ENCODE measurements at regions not wholly inside any gene's neighbourhood (a gene's known extent, or its start where the extent isn't known, plus 50 kb on each side); places are given as distances from the start of the nearest gene placed in this dataset.

DNA sequence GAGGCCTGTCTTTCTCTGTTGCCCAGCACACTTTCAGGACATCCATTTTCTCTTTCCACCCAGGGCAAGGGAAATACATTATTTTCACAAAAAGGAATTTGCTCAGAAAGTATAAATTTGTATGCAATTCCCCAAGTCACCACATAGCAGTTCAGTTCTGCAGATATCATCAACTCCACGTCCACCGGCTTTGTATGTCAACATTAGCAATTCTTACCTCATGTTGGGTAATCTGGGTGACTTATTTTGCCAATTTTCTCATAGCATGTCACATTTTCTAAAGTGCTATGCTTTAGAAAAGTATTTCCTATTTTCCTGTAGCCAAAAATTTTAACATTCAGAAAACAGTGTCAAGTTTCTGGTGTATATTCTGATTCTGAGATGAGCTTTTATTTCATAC is 501.8 kb downstream of the EFNB2 start:
- TF ChIP-seq EGR1 (IDR thresholded peaks at IDR 0.05) (no peak), TAF1 (IDR thresholded peaks at IDR 0.05; ENCODE audit: low read depth) (no peak), TEAD4 (IDR thresholded peaks at IDR 0.05) (no peak), CEBPB (IDR thresholded peaks at IDR 0.05) (no peak), FOXM1 (IDR thresholded peaks at IDR 0.05; ENCODE audit: borderline replicate concordance, low read depth) (no peak)
- TF ChIP-seq, protein P1, sequence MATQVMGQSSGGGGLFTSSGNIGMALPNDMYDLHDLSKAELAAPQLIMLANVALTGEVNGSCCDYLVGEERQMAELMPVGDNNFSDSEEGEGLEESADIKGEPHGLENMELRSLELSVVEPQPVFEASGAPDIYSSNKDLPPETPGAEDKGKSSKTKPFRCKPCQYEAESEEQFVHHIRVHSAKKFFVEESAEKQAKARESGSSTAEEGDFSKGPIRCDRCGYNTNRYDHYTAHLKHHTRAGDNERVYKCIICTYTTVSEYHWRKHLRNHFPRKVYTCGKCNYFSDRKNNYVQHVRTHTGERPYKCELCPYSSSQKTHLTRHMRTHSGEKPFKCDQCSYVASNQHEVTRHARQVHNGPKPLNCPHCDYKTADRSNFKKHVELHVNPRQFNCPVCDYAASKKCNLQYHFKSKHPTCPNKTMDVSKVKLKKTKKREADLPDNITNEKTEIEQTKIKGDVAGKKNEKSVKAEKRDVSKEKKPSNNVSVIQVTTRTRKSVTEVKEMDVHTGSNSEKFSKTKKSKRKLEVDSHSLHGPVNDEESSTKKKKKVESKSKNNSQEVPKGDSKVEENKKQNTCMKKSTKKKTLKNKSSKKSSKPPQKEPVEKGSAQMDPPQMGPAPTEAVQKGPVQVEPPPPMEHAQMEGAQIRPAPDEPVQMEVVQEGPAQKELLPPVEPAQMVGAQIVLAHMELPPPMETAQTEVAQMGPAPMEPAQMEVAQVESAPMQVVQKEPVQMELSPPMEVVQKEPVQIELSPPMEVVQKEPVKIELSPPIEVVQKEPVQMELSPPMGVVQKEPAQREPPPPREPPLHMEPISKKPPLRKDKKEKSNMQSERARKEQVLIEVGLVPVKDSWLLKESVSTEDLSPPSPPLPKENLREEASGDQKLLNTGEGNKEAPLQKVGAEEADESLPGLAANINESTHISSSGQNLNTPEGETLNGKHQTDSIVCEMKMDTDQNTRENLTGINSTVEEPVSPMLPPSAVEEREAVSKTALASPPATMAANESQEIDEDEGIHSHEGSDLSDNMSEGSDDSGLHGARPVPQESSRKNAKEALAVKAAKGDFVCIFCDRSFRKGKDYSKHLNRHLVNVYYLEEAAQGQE (IDR thresholded peaks at IDR 0.05; ENCODE audit: low read depth), result no peak
- TF ChIP-seq, protein P2, sequence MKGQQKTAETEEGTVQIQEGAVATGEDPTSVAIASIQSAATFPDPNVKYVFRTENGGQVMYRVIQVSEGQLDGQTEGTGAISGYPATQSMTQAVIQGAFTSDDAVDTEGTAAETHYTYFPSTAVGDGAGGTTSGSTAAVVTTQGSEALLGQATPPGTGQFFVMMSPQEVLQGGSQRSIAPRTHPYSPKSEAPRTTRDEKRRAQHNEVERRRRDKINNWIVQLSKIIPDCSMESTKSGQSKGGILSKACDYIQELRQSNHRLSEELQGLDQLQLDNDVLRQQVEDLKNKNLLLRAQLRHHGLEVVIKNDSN (IDR thresholded peaks at IDR 0.05), result no peak
- TF ChIP-seq, protein P3, sequence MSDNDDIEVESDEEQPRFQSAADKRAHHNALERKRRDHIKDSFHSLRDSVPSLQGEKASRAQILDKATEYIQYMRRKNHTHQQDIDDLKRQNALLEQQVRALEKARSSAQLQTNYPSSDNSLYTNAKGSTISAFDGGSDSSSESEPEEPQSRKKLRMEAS (IDR thresholded peaks at IDR 0.05), result no peak
